M059J (cell line): ENCODE measurements at regions not wholly inside any gene's neighbourhood (a gene's known extent, or its start where the extent isn't known, plus 50 kb on each side); places are given as distances from the start of the nearest gene placed in this dataset.
"Not testable (repeated sequence)": the region's sequence is repeated elsewhere in the genome, so short reads cannot be mapped to it uniquely, and the experiment has no call there.

Experiments used
- DNase-seq: peaks from one replicate; pipeline ENCODE4 v3.0.0-alpha.2; 2012; ENCODE audit warnings: low read depth

GRCh38 chr15:20237256-20238020 lies 304.2 kb downstream of the GOLGA6L6 start:
- not testable (repeated sequence) for DNase-seq

- not testable (repeated sequence) for DNase-seq
Observed at GRCh38 chr15:20235728-20236127, 305.9 kb downstream of the GOLGA6L6 start.

- DNase-seq, result not testable (repeated sequence)
Observed at GRCh38 chr15:20234006-20234540, 307.5 kb downstream of the GOLGA6L6 start.

GRCh38 chr15:20232457-20232856 lies 309.1 kb downstream of the GOLGA6L6 start:
- not testable (repeated sequence) for DNase-seq

GRCh38 chr15:20230656-20231055 lies 310.9 kb downstream of the GOLGA6L6 start:
- DNase-seq, result not testable (repeated sequence)

- not testable (repeated sequence) for DNase-seq
Observed at GRCh38 chr15:20228791-20229190, 312.8 kb downstream of the GOLGA6L6 start.

- not testable (repeated sequence) for DNase-seq
Observed at GRCh38 chr15:20227119-20227853, 314.3 kb downstream of the GOLGA6L6 start.

- not testable (repeated sequence) for DNase-seq
Observed at GRCh38 chr15:20226531-20226930, 315.1 kb downstream of the GOLGA6L6 start.

- DNase-seq, result not testable (repeated sequence)
Observed at GRCh38 chr15:20221063-20221462, 320.5 kb downstream of the GOLGA6L6 start.

GRCh38 chr15:20219171-20219570 lies 322.4 kb downstream of the GOLGA6L6 start:
- DNase-seq, result not testable (repeated sequence)

GRCh38 chr15:20215700-20216099 lies 325.9 kb downstream of the GOLGA6L6 start:
- DNase-seq, result not testable (repeated sequence)

- DNase-seq, result not testable (repeated sequence)
Observed at GRCh38 chr15:20214101-20214500, 327.5 kb downstream of the GOLGA6L6 start.

- DNase-seq, result not testable (repeated sequence)
Observed at GRCh38 chr15:20211508-20211907, 330.1 kb downstream of the GOLGA6L6 start.

- DNase-seq, result not testable (repeated sequence)
Observed at GRCh38 chr15:20209973-20210372, 331.6 kb downstream of the GOLGA6L6 start.

GRCh38 chr15:20207607-20208006 lies 334.0 kb downstream of the GOLGA6L6 start:
- DNase-seq, result not testable (repeated sequence)

- DNase-seq, result not testable (repeated sequence)
Observed at GRCh38 chr15:20207198-20207597, 334.4 kb downstream of the GOLGA6L6 start.

- peak; percentile 47 for DNase-seq
Observed at GRCh38 chr15:20204177-20204866, 337.3 kb downstream of the GOLGA6L6 start.

- not testable (repeated sequence) for DNase-seq
Observed at GRCh38 chr15:20203649-20204150, 337.9 kb downstream of the GOLGA6L6 start.

GRCh38 chr15:20194591-20195198 lies 346.9 kb downstream of the GOLGA6L6 start:
- not testable (repeated sequence) for DNase-seq

GRCh38 chr15:20192982-20193929 lies 348.3 kb downstream of the GOLGA6L6 start:
- DNase-seq, result peak; percentile 19
